ENCODE measurements at regions not wholly inside any gene's neighbourhood (a gene's known extent, or its start where the extent isn't known, plus 50 kb on each side); places are given as distances from the start of the nearest gene placed in this dataset.

GRCh38 chr14:61636291-61636690, 59.0 kb upstream of the HIF1A start:
- no peak overlapping the region for H3K27ac ChIP-seq (ENCODE audit: low read depth, low read length)
- H3K4me3 ChIP-seq (ENCODE audit: low read length), result no peak overlapping the region
- H3F3A ChIP-seq (ENCODE audit: control insufficient read depth, insufficient read depth), result no peaks in the 10 kb centered on the region
- H3K4me2 ChIP-seq (ENCODE audit: low read length), result no peak overlapping the region
- H3K9me2 ChIP-seq (replicated peaks; ENCODE audit: control insufficient read depth, low read length), result no peaks in the 10 kb centered on the region
- H3K4me1 ChIP-seq (ENCODE audit: control insufficient read depth, low read length), result peaks cover 32% of the 10 kb centered on the region
- no peak for TF ChIP-seq CTCF (IDR thresholded peaks at IDR 0.05; ENCODE audit: low read depth, low read length, poor library complexity, severe bottlenecking)
- no peaks in the 10 kb centered on the region for H3K79me2 ChIP-seq (ENCODE audit: control insufficient read depth, low read length)
- H3K9me3 ChIP-seq (ENCODE audit: control insufficient read depth, insufficient read depth, low read length), result no peaks in the 10 kb centered on the region
- no peaks in the 10 kb centered on the region for H4K20me1 ChIP-seq (ENCODE audit: control insufficient read depth, insufficient read depth, low read depth, low read length)
- no peaks in the 10 kb centered on the region for H3K36me3 ChIP-seq (ENCODE audit: control insufficient read depth, low read length)
- H3K27me3 ChIP-seq (ENCODE audit: control insufficient read depth, low read length), result no peaks in the 10 kb centered on the region

- Histone ChIP-seq H3K27ac (ENCODE audit: low read depth, low read length) (no peak overlapping the region), H4K20me1 (ENCODE audit: control insufficient read depth, insufficient read depth, low read depth, low read length) (no peaks in the 10 kb centered on the region), H3K4me2 (ENCODE audit: low read length) (no peak overlapping the region), H3F3A (ENCODE audit: control insufficient read depth, insufficient read depth) (no peaks in the 10 kb centered on the region), H3K4me3 (ENCODE audit: low read length) (no peak overlapping the region), H3K27me3 (ENCODE audit: control insufficient read depth, low read length) (no peaks in the 10 kb centered on the region), H3K36me3 (ENCODE audit: control insufficient read depth, low read length) (no peaks in the 10 kb centered on the region), H3K4me1 (ENCODE audit: control insufficient read depth, low read length) (peaks cover 37% of the 10 kb centered on the region), H3K9me3 (ENCODE audit: control insufficient read depth, insufficient read depth, low read length) (no peaks in the 10 kb centered on the region), H3K9me2 (replicated peaks; ENCODE audit: control insufficient read depth, low read length) (no peaks in the 10 kb centered on the region), H3K79me2 (ENCODE audit: control insufficient read depth, low read length) (no peaks in the 10 kb centered on the region)
- TF ChIP-seq CTCF (IDR thresholded peaks at IDR 0.05; ENCODE audit: low read depth, low read length, poor library complexity, severe bottlenecking) (no peak), EZH2phosphoT487 (IDR thresholded peaks at IDR 0.05; ENCODE audit: borderline replicate concordance, low read length) (no peak)
Measured at GRCh38 chr14:61636779-61637178, 58.5 kb upstream of the HIF1A start.

- H3K27ac ChIP-seq (ENCODE audit: low read depth, low read length), result no peak overlapping the region
Measured at GRCh38 chr14:61638595-61639387, 56.5 kb upstream of the HIF1A start.

More at GRCh38 chr14:61638595-61639387, 56.5 kb upstream of the HIF1A start:
- no peaks in the 10 kb centered on the region for H3K27me3 ChIP-seq (ENCODE audit: control insufficient read depth, low read length)
- H3K36me3 ChIP-seq (ENCODE audit: control insufficient read depth, low read length), result no peaks in the 10 kb centered on the region
- H3K9me2 ChIP-seq (replicated peaks; ENCODE audit: control insufficient read depth, low read length), result no peaks in the 10 kb centered on the region
- H4K20me1 ChIP-seq (ENCODE audit: control insufficient read depth, insufficient read depth, low read depth, low read length), result no peaks in the 10 kb centered on the region
- no peak overlapping the region for H3K4me2 ChIP-seq (ENCODE audit: low read length)
- H3K4me1 ChIP-seq (ENCODE audit: control insufficient read depth, low read length), result peaks cover 57% of the 10 kb centered on the region
- H3K79me2 ChIP-seq (ENCODE audit: control insufficient read depth, low read length), result no peaks in the 10 kb centered on the region
- H3K4me3 ChIP-seq (ENCODE audit: low read length), result no peak overlapping the region
- peaks cover 10% of the 10 kb centered on the region for H3F3A ChIP-seq (ENCODE audit: control insufficient read depth, insufficient read depth)
- no peaks in the 10 kb centered on the region for H3K9me3 ChIP-seq (ENCODE audit: control insufficient read depth, insufficient read depth, low read length)
- no peak for TF ChIP-seq EZH2phosphoT487 (IDR thresholded peaks at IDR 0.05; ENCODE audit: borderline replicate concordance, low read length)
- no peak for TF ChIP-seq CTCF (IDR thresholded peaks at IDR 0.05; ENCODE audit: low read depth, low read length, poor library complexity, severe bottlenecking)
